T-helper 1 cell treated with Interleukin-12 subunit alpha and Interleukin-12 subunit beta and Interleukin-4 antibody, amounts not matched to agents 30 ng/mL and 1 ng/mL, for 36 hours (primary cell): ENCODE measurements at regions not wholly inside any gene's neighbourhood (a gene's known extent, or its start where the extent isn't known, plus 50 kb on each side); places are given as distances from the start of the nearest gene placed in this dataset.

Experiments
- intact Hi-C: fragments of 100-400 bp; cut with micrococcal nuclease; formaldehyde crosslinking; loops from one replicate; pipeline ENCODE4 v1.15.1; 2024

GRCh38 chr10:83961620-83962019 is 177.7 kb upstream of the GHITM start:
- intact Hi-C loops = no loop called here

GRCh38 chr10:83963446-83963845 is 175.9 kb upstream of the GHITM start:
- intact Hi-C loops = no loop called here

GRCh38 chr10:83965473-83965872 is 173.8 kb upstream of the GHITM start:
- intact Hi-C loops = no loop called here

DNA sequence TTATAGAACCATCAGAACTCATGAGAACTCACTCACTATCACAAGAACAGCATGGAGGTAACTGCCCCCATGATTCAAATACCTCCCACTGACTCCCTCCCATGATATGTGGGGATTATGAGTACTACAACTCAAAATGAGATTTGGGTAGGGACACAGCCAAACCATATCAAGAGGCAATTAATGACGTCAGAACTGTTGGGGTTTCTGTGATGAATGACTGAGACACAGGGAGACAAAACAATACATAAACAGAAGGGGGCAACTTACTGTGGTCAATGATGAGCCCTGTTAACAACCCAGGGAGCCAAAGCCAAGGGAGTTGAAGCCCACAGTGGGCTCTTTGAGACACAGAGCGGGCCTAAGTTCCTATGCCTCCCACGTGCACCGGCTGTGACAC is 171.3 kb upstream of the GHITM start:
- intact Hi-C loops = no loop called here

DNA sequence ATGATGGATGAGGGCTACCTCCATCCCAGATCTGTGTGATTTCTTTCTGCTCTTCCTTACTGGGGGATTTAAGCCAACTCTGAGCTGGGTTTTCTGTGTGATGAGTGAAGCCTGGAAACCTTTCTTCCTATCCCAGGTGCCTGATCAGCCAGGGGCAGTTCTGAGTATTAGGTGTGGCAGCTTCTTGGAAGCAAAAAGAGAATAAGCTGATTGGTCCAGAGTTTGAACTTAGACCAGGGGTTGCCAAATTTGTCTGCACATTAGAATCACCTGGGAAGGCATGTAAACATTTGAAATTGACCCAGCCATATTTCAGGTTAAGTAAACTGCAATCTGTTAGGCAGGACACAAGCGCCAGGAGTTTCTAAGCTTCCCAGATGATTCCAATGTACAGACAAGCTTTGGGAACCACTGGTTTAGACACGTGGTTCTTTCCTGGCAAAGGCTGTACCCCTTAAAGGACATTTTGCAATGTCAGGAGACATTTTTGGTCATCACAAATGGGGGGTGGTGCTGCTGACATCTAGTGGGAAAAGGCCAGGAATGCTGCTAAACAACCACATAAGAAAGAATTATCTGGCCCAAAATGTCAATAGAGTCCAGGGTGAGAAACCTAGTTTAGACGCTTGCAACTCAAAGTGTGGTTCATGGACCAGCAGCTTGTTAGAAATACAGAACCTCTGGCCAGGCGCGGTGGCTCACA is 160.5 kb upstream of the GHITM start:
- intact Hi-C loops = no loop called here

DNA sequence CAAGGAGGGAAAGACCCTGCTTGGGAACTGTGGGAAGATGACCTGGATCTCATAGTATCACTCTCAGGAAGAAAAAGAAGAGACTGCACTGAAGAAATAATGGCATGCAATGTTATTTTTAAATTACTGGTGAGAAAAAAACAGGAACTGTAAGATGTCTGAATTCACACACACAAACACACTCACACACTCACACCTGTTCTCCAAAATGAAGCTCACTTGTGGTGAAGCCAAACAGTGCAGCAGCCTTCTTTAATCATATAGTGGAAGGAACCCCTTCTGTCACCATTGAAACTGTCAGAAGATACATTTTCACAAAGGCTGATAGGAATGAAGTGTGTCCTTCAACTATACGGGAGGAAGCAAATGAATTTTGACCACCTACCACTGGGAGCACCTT is 156.5 kb upstream of the GHITM start:
- intact Hi-C loops = no loop called here

- intact Hi-C loops = no loop called here
Observed at GRCh38 chr10:83983578-83984255, 155.6 kb upstream of the GHITM start.

DNA sequence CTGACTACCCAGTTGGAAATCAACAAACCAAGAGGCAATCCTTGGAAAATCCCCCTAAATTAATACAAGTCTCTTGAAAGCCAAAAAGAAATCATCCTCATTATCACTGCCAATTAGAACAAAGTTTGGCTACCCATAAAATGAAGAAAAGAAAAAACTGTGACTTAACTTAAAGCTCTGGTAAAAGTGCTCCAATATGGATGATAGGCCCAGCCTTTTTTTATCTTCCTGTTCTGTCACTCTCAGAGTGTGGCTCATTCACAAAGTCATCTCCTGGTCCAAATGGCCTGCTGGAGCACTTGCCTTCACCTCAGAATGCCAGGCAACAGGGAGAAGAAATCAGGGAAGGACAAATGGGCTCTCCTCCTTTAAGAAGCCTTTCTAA is 155.1 kb upstream of the GHITM start:
- intact Hi-C loops = no loop called here

DNA sequence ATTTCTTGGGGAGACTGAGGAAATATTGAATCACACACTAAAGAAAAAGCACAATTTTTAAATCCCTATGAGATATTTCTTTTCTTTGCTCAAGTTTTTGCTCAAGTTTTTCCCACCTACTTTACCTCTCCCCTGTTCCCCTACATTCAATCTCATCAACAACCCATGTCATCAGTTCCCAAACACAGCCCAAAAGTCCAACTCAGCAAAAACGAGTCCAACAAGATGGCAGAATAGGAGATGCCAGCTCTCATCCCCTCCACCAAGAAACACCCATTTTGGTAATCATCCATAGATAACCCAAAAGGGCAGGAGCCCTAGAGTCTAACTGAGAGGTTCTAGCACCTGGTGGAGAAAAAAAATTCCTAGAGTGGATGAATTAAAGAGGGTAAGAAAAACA is 152.5 kb upstream of the GHITM start:
- intact Hi-C loops = no loop called here

GRCh38 chr10:83987216-83987615 is 152.1 kb upstream of the GHITM start:
- intact Hi-C loops = no loop called here

GRCh38 chr10:83988435-83988834 is 150.9 kb upstream of the GHITM start:
- intact Hi-C loops = no loop called here

GRCh38 chr10:83990126-83990525 is 149.2 kb upstream of the GHITM start:
- intact Hi-C loops = no loop called here

DNA sequence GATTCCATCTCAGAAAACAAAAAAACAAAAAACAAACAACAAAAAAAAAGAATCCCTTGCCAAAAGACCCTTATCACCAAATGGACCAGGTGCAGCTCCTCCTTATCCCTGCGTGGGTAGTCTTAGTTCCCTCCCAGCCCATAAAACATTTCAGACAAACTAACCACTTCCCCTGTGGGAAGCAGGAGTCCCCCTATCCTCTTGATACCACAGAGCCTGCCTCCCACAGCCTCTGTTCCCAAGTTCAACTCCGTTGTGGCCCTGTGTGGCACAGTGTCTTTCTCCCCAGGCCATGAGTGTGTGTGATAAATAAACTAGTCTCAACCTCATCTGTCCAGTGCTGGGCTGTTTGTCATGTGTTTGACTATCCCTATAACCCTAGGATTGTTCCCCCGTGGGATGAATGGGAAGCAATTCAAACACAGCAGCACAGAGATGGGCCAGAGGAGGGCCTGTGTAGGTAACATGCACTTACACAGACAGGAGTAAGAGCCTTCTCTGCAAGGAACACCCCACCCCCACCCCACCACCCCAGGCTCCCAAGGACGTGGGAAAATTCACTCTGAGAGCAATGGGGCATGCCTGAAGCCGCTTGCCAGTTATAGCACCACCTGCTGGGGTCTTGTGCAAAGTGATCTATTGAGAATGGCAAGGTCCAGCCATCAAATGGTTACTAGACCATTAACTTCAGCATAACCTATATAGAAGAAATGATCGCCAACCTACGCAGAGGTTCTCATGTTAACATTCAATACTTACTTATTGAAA is 147.1 kb upstream of the GHITM start:
- intact Hi-C loops = no loop called here

DNA sequence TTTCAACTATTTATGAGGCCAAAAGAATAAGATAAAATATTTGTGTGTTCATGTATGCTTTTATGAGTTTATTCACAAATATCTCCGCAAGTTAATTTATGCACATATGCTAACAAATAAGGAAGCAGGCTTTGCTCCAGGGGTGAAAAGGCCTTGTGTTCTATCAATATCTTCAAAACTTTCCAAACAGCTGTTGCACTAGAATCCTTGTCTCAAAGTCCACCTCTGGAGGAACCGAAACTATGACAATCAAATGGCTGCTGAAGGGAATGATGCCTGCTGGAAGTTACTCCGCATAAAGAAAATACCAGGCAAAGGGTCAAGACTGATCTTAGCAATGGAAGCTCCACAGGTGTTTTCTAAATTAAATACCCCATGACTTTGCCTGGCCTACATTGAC is 145.0 kb upstream of the GHITM start:
- intact Hi-C loops = no loop called here

DNA sequence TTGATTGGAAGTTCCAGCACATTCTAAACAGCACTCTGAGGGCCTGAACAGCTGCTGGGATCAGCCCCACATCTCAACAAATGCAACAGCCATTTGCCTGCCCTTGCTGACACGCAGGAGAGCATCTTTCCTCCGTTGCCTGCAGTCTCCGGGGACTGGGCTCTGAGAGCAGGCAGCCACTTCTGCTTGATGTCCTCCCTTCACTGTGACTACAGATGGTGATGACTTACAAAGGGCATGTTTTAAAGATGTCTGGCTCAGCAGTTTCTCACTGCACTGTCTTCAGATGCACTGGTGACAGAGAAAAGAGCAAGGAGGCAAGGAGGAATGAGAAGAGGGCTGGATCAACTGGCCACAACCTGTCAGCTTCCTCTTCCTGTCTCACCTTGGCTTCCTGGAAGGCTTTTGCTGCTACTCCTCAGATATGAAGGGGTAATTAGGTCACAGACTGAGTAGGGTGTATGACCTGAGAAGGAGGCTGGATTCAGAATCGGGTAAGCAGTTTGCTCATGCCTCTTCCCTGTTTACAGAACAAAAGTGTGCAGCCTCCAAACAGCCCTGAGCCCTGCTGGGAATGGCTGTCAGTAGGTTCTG is 143.5 kb upstream of the GHITM start:
- intact Hi-C loops = no loop called here

GRCh38 chr10:84004221-84004620 is 135.1 kb upstream of the GHITM start:
- intact Hi-C loops = no loop called here

DNA sequence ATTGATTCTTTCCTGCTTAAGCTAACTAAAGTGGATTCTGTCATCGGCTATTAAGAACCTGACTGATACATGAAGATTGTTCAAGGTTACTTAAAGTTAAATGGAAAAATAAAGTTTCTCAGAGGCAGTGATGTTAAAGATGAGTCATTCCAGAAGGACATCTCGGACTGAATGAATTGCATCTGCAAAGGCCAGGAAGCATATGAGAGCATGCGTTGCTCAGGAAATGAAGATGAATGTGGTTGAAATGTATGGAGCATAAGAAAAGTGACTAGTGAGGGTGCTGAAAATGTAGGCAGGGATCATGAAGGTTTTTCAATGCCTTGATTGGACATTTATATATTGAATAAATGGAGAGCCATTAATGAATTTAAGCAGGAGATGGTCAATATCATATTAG is 133.9 kb upstream of the GHITM start:
- intact Hi-C loops = no loop called here

DNA sequence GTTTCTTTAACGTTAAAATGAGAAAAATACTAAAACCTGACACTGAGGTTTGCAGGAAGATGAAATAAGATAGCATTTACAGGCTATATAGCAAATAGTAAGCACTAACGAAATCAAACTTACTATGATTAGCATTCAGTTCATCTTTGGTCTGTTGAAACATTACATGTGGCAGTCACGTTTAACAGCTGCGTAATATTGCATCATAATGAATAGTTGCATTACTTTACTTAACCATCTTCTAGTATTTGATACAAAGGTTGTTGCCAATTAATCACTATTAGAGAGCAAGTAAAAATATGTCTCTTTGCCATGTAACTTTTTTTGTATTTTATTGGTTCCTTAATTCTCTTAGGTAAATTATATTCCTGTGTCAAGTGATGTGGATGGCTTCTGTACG is 131.8 kb upstream of the GHITM start:
- intact Hi-C loops = no loop called here

GRCh38 chr10:84008878-84009277 is 130.4 kb upstream of the GHITM start:
- intact Hi-C loops = no loop called here

- intact Hi-C loops = no loop called here
Observed at GRCh38 chr10:84012431-84012830, 126.9 kb upstream of the GHITM start.

- intact Hi-C loops = no loop called here
Observed at GRCh38 chr10:84012831-84013458, 126.4 kb upstream of the GHITM start.
